Activated CD4-positive, alpha-beta T cell treated with anti-CD3 and anti-CD28 coated beads, Interleukin-2, amount 50 U/mL, for 1 hour (primary cell): ENCODE measurements at regions not wholly inside any gene's neighbourhood (a gene's known extent, or its start where the extent isn't known, plus 50 kb on each side); places are given as distances from the start of the nearest gene placed in this dataset.

ENCODE experiments used
- DNase-seq: peaks from one replicate; pipeline ENCODE4 v3.0.0-alpha.2; 2020

DNA sequence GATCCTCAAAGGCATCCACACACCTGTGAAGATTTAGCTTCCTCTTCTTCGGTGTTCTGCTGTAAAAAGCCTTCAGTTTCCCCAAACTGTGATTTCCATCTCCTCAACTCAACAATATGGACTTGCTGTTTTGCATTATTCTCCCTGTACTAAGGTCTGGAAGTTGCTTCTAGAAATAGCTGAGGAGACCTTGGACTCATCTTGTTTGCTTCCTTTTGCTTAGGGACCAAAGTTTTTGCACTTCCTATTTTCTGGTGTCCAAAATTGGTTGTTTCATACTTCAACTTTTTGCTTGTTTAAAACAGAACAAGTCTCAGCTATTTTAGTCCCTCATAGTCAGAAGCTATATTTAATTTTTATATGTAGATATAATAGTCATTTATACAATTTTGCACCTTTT, 201.9 kb upstream of the COPS8 start:
- DNase-seq = no peak

DNA sequence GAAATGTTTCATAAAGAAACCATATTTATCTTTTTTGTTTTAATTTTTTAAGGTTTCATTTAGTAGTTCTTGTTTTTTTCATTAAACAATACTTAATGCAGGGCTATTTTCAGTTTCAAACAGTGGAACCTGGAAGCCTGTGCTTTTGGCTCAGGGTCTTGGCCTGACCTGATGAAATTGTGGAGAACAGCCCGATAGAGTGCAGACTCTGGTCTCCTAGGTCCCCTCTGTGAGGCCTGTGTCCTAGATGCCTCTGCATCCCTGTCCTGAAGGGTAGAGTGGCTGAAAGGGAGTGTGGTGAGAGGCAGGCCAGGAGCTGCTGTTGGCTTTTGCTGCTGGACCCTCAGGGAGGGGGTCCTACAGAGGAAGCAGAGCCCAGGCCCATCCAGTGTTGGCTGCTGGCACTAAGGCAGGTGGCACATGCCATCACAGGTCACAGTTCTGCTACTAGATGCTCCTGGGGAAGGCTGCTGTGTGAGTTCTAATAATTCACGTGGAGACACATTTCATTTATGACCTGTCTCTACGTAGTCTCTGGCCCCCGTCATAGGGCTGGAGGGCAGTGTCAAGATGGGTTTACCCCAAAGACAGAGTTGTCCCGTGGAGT, 201.0 kb upstream of the COPS8 start:
- DNase-seq = no peak

DNA sequence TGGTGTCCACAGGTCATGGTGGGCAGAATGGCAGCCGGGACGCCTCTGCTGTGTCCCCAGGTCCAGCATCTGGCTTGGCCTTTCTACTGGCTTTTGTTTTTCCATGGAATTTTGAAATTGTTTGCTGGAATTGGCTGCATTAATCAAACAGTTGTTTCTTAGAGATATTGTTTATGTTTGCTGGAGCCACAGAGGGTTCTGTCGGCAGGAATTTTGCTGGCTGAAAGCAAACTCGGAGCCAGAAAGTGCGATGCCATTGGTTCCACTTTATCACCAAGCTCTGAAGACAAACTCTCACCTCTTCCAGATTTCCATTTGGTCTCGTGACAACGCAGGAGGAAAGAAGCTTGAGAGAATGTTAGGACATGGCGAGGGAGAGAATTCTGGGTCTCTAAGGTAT, 199.2 kb upstream of the COPS8 start:
- no peak for DNase-seq

DNA sequence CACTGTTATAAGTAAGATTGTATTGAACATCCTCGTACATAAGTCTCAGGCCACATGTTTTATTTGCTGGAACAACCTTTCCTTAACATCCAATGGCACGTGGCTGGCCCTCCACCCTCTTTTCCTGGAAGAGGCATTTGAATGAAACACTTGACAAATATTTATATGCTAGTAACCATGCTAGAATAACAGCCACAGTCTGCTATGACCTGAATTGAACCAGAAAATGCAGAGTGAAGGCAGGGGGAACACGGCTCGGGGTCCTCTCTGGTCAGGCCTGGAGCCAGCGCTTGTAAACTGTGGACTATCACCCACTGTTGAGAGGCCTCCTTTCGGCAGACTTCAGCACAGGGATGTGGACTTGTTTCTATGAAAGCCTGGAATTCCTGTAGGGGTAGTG, 198.2 kb upstream of the COPS8 start:
- DNase-seq = no peak

DNA sequence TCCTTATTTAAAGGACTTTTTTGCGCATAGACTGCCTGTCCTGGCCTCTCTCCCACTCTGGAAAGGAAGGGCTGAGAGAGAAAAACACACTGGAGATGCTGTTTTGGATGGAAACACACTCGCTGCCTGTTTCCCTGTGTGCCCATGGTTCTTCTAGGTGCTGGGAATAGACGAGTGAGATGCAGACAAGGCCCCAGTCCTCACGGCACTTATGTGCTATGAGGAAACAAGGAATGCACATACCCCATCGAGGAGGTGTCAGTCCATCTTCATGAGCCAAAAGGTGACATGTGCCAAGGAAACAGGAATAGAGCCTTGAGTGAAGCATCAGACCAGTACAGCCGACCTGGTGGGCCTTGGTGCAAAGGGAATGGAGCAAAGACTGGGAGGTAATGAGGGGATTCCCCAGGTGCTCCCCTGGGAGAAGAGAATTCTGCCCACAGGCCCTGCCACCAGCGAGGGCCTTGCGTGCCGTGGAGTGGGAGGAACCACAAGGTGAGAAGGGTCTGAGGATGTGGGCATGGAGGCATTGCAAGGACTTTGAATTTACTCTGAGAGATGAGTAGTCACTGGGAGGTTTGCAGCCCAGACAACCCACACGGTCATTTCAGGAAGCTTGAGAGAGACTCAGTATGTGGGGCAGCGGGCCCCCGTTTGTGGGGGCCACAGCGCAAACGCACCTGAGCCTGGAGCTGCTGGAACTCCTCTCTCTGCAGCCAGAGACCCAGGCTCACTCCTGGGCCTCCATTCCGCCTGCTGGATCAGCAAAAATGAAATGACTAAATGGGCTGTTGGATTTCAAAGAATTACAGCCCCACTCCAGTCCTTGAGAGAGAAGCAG, 197.5 kb upstream of the COPS8 start:
- DNase-seq = no peak

DNA sequence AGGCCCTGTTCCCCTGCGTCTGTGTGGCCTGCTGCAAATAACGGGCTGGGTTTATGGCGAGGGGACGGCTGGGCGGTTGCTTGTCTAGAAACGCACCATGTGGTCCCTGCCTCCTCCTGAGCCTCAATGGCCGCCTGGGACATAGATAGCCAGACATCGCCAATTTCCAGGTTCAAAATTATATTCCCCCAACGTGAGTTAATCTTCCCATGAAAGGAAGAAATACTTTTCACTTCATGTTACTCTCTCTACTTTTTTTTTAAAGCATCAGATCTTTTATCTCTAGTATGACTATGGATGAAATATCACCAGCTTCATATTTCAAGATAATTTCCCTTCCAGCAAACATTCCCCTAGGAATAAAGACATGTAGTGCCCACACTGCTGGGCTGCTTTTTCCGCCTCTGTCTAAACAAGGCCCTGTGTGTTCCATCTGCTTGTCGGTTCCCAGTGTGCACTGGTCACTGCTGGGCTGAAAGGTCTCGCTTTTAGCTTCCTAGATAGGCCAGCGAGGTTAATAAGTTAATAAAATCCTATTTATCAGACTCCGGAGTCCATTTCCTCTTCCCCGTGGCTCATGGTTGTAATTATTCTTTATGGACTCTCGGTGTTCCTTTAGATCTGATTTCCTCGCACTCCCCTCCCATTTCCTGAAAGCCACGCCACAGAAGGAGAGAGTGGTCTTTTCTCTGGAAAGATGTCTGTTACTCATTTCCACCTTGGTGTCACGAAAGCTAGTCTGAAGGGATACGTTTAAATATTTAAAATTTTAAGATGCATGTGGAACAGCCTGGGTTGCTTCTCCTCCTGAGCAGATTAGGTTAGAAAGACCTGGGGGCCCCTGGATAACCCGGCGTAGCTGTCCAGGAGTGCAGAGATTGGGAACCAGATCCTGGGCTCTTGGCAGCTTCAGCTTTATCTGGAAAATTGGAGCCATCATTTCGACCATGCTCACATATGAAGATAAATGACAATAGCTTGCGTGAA, 196.6 kb upstream of the COPS8 start:
- DNase-seq = no peak

DNA sequence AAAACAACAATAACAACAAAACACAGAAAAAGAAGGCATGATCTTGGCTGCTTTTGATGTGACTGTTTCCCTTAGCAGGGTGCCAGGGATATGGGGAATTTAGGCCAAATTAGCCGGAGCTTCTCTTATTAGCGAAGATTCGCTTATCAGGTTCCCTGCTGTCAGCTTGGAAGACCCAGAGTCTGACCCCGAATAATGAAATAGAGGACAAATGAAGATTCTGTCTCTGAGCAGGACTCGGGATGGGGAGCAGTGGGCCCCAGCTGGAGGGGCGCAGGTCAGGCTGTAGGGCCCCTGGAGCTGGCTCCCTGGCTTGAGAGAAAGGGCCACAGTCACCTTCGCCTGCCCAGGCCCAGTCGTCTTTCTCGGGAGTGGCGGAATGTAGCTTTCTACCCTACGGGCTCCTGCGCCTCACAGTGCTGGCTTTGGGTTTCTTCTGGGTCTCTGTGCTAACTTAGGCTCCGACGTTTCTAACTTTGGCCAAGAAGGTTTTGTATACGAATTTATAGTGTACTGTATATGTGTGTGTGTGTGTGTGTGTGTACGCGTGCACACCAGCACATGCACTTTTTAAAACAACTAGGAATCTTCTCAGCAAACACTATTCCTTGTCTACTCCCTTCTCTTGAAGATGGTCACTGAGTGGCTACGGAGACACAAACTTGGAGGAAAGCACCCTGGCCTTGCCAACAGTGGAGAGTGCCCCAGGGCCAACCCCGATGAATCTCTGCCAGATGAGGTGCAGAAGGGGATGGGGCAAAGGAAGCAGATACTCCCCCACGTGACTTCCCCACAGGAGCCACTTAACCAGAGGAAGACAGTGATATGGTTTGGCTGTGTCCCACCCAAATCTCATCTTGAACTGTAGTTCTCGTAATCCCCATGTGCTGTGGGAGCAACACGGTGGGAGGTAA, 195.6 kb upstream of the COPS8 start:
- DNase-seq = no peak

DNA sequence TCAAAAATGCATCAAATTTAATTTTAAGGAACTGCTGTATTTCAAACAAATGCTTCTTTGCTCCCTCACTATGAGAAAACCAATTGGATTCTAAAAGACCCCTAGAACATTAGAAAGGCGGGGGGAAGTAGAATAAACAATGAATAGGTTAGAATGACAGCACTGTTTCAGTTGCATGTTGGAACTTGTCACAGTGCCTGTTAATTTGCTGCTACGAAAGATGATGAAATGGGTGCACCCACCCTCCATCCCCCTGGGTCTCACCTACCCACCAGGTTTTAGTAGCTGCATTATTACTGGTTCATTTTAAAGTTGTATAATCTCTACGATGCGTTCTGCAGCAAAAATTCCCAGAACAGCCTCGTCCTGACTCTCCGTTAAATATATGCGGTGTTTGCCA, 193.0 kb upstream of the COPS8 start:
- no peak for DNase-seq

DNA sequence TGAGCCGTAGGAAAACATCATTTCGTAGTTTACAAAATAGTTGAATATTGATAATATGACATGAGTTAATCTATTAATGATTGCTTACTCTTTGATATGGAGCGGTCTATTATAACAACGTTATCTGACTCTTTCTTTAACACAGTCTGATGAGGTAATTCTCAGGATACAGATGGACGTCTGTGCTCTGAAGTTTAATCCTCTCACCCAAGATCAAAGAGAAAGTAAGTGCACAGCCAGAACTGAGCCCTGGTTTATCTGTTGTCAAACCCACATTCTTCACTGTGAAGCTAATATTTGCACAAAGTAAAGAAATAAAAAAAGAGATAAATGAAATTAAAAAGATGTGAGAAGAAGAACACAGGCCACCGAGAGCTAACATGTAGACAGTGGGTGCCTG, 190.9 kb upstream of the COPS8 start:
- DNase-seq = no peak

DNA sequence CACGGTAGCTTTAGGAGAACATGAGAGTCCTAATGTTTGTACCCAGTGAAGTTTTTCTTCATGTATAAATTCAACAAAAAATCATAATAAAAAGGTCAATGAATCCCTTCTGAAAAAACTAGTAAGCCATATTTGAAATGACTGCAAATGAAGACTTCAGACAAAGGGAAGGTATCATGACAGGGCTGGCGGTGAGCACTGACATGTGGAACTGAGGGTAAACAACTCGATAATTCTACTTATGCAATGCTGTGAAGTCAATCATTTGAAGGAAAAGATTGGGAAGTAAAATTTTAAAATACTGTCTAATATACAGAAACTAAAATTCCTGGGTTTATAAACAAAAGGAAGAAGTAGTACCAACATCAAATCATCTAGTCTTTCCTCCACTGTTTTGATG, 190.2 kb upstream of the COPS8 start:
- no peak for DNase-seq

DNA sequence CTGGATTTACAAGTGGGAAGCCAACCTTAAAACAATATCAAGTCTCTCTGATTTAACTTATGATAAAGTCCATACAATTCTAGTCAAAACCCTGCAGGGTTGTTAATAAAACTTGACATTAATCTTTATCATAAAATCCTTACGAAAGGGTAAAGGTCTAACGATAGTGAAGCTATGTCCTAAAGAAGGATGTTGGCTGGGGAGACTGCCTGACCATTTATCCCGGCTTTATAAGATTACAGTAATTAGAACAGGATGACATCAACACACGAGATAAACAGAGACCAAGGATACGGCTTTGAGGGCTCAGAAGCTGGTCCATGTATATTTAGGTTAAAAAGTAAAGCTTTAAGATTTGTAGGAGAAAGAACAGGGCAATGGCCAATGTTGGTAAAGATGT, 189.0 kb upstream of the COPS8 start:
- DNase-seq = no peak

DNA sequence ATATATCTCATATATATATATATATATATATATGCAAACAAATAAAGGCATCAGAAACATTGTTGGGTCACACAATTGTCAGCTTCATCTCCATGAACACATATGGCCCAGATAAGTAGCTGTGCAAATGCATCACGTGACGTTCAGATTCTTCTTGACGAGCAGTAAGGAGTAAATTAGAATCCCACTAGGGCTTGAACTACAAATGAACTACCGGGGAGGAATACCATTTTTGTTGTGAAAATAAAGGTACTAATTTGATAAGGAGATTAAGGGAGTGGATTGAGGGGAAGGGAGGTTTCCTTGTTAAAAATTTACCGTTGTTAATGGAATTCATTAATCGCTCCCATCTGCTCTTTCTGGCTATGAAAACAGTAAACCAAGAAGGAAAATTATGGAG, 186.5 kb upstream of the COPS8 start:
- DNase-seq = no peak

DNA sequence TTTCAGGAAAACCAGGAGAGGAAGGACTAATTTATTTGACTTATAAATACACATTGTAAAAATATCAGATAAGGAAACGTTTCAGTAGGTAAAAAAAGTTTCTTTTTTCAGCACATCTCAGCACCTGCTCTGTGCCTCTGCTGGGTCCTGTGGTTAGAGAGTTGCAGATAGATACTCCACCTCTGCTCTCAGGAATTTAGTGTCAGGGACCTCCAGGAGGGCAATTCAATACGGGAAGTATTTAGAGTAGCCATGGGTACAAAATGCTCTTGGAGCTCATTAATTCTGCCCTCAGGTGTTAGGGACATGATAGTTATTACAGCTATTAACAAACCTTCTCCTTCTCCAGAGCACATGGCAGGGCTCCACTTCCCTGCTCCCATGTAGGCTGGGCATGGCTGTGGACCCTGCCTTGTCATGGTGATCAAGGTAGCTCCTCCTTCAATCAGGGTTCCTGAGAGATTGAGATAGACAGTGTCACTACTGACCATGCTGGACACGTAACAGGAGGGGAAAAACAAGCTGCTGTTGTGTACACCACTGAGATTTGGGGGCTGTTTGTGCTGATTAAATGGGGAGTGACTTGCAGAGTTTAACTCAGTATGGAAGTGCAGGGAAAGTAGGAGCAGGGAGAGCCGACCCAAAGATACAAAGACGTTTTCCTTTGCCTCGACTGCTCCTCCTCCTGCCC, 185.6 kb upstream of the COPS8 start:
- no peak for DNase-seq

DNA sequence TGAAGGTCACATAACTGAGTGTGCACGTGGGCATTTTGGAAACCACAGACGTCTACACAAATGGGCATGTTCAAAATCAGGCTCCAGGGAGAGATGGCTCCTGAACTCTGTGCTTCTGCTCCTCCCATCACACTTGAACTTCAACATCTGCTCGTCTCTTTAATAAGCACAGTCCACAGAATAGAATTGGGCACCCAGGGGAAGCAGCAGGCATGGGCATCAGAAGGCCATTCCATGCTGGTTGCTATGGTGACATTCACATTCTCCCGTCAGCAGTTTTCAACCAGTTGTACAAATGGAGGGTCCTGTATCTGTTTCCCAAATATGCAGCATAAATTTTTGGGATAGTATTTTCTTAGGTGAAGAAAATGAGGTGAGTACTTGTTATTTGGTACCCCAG, 183.7 kb upstream of the COPS8 start:
- no peak for DNase-seq

DNA sequence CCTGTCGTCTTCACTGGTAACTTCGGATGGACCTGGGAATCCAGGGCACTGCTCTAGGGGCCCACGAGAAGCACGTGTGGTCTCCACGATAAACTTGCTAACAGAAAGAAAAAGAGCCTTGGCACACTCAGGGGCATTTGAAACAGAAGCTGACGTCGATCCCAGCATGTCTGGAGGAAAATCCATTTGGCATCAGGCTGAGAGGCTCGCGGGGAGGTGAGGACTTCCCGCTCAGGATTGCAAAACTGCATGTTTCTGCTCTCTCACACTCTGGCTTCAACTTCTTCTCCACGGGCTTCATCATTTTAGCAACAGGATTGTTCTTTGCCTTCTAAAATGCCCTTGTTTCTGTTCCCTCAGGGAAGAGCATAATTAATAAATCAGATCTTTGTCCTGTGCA, 181.7 kb upstream of the COPS8 start:
- no peak for DNase-seq

DNA sequence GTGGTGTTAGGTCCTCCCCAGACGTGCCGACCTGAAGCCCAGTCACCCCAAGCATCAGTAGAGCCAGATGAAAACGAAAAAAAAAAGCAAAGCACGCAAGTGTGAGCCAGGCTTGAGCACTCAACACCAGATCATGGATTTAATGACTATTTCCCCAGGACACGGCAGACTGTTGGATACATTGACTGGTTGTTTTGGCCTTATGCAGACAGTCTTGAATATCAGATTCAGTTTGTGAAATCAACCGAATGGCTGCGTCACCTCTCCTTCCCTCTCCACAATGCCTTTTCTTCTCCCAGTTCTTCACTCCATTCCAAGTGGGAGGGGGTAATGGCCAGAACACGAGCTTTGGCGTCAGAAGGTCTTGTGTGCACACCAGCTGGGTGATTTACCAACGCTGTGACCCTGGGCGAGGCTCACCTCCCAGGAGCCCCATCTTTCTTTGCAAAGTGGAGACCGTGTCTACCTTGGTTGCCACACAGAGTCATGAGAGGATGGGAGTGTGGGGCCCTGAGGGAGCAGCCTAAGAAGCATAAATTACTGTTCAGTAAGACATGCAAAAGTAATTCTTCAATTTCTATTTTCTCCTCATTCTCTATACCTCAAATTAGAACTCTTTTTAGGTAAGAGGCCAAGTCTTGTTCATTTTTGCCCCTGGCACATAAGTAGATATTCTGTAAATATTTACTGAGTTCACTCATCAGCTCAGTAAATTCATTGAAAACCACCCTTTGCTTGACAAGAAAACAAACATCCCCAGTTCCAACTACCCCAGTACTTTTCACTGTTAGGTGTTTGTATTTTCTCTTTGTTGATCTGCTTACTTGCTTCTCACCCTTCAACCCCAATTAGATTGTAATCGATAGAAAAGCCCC, 181.1 kb upstream of the COPS8 start:
- no peak for DNase-seq

DNA sequence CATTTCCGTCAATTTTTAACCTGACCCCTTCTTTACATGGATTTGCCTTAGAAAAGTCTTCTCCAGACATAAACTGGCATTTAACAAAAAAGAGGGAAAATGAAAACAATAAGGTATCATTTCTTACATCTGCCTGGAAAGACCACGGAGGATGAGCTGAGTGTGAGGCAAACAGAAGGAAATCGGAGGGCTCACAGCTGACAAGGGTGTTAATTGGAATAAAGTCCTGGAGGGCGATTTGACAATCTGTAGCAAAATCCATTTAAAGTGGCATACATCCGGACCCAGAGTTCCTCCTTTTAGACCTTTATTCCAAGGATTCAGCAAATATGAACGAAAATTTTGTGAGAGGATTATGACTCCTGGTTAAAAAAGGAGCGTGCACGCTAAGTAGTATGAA, 179.7 kb upstream of the COPS8 start:
- no peak for DNase-seq

DNA sequence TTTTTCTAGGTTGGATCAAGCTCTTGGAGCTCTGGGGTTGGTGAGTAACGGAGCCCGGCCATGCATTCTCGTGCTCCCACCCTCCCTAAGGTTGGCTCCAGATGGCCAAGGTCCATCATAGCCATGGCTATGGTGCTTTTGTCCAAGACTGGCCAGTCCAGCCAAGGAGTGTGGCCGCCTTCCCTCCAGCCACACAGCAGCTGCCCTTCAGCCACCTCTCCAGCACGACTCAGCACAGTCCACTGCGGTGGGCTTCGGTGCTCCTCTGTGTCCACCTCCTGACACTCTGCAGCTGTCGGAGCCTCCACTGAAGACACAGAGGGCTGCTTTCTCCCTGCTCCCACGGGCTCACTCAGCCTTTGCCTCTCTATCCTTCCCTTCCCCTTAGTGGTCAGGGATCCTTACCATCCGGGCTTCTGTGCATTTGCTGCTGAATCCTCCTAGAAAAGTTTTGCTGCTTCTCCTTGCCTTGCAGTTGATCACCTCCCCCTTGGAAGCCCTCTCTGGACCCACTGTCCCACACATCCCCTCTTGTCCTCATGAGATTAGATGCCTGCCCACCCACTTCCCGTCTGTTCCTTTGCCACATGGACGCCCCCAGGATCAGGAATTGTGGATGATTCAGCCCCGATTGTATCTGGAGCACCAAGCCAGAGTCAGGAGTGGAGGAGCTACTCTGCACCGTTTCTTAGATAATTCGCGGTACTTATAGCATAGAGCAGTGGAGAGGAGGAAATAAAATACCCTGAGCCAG, 177.1 kb upstream of the COPS8 start:
- no peak for DNase-seq

DNA sequence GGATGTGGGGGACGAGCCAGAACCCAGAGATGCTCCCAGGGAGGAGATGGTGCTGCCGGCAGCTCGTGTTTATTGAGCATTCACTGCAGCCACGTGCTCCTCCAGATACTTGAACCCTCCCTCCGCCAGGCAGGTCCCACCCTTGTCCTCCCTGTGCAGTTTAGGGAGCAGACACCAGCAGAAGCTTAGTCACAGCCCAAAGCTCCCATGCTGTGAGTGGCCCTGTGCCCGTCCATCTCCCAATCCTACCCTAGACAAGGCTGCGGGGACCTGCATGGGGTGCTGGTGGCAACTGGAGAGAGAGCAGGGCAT, 176.5 kb upstream of the COPS8 start:
- DNase-seq = no peak

DNA sequence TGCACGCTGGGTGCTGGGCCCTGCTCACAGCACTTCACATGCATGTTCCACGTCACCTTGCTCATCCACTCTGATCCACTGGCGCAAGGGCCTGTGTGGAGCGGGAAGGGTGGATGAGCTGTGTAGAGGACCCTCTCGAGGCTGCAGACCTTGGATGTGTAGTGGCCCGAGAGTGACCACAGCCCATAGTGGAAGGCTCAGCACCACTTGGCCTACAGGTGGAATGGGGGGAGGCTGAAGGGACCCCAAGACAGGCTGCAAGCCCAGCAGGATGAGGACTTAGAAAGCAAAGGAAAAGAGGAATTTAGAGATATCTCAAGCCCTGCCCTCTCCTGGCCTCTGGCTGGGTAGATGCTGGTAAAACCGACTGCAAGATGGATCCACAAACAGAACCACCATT, 175.9 kb upstream of the COPS8 start:
- DNase-seq = no peak
